ENCODE measurements at regions not wholly inside any gene's neighbourhood (a gene's known extent, or its start where the extent isn't known, plus 50 kb on each side); places are given as distances from the start of the nearest gene placed in this dataset.
"Not testable (repeated sequence)": the region's sequence is repeated elsewhere in the genome, so short reads cannot be mapped to it uniquely, and the experiment has no call there.

DNA sequence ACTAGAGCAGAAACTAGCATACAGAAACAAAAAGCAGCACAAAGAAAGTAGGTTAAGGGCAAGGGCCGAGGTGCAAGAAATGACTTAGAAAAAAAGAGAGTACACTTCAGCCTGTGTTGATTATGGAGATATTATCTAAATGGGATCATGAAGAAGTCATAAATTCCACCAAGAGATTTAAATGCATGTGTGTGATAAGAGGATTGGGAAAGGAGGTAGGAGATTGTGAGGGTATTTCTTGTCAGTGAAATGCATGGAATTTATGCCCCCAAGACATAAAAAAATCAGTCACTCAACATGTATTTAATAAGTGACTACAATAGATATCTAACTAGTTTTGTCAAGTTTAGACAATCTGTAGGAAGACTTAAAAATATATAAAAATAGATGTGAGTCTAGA is 976.2 kb upstream of the LRFN5 start:
- Histone ChIP-seq H3K36me3 (ENCODE audit: control insufficient read depth in 2 of 2, extremely low read depth in 1 of 2, insufficient read depth in 1 of 2, low read length in 1 of 2) (no peaks in the 10 kb centered on the region), H3K27ac (ENCODE audit: low read length) (no peak overlapping the region), H3K27me3 (replicated peaks in 1 of 2; ENCODE audit: control insufficient read depth in 2 of 2, extremely low read depth in 1 of 2, insufficient read depth in 2 of 2, low read length in 1 of 2) (no peaks in the 10 kb centered on the region), H3K4me3 (ENCODE audit: control insufficient read depth in 1 of 2, extremely low read depth in 1 of 2, low read length in 1 of 2) (no peak overlapping the region), H3K4me1 (ENCODE audit: control insufficient read depth in 1 of 2, extremely low read depth in 1 of 2, insufficient read depth in 2 of 2, low read length in 2 of 2) (no peaks in the 10 kb centered on the region), H3K9me3 (no peaks in the 10 kb centered on the region)
- no CpG with 5 or more reads among the region's 1 CpG for WGBS (ENCODE audit: insufficient coverage)
- CTCF ChIA-PET: no interaction called here
- Mint-ChIP-seq H3K4me3 (no peak overlapping the region), H3K4me1 (no peaks in the 10 kb centered on the region), H3K27ac (no peak overlapping the region), H3K9me3 (peaks cover 2 to 11% (median 6%) of the 10 kb centered on the region in 3 donors), H3K36me3 (no peaks in the 10 kb centered on the region), H3K27me3 (no peaks in the 10 kb centered on the region)
- DNase-seq (no peak), ATAC-seq (replicated peaks in 1 of 4) (no peak)
- POLR2A ChIA-PET: no interaction called here

DNA sequence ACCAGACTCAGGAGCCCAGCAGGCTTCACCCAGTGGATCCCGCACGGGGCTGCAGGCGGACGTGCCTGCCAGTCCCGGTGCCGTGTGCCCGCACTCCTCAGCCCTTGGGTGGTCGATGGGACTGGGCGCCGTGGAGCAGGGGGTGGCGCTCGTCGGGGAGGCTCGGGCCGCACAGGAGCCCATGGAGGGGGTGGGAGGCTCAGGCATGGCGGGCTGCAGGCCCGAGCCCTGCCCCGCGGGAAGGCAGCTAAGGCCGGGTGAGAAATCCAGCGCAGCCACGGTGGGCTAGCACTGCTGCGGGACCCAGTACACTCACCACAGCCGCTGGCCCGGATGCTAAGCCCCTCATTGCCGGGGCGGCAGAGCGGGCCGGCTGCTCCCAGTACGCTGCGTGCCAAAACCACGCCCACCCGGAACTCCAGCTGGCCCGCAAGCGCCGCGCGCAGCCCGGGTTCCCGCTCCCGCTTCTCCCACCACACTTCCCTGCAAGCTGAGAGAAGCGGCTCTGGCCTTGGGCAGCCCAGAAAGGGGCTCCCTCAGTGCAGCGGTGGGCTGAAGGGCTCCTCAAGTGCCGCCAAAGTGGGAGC is 977.0 kb upstream of the LRFN5 start:
- H3K27me3 Mint-ChIP-seq; DNase-seq; H3K4me3 ChIP-seq (ENCODE audit: control insufficient read depth in 1 of 2, extremely low read depth in 1 of 2, low read length in 1 of 2); H3K4me1 Mint-ChIP-seq; H3K27me3 ChIP-seq (replicated peaks in 1 of 2; ENCODE audit: control insufficient read depth in 2 of 2, extremely low read depth in 1 of 2, insufficient read depth in 2 of 2, low read length in 1 of 2); H3K27ac ChIP-seq (ENCODE audit: low read length); ATAC-seq (replicated peaks in 1 of 4); H3K4me1 ChIP-seq (ENCODE audit: control insufficient read depth in 1 of 2, extremely low read depth in 1 of 2, insufficient read depth in 2 of 2, low read length in 2 of 2); H3K36me3 Mint-ChIP-seq; POLR2A ChIA-PET; H3K36me3 ChIP-seq (ENCODE audit: control insufficient read depth in 2 of 2, extremely low read depth in 1 of 2, insufficient read depth in 1 of 2, low read length in 1 of 2); CTCF ChIA-PET; H3K4me3 Mint-ChIP-seq; H3K27ac Mint-ChIP-seq; H3K9me3 ChIP-seq; H3K9me3 Mint-ChIP-seq: not testable (repeated sequence)
- 97% methylated on average over 14 of the region's 44 CpGs for whole genome bisulfite sequencing (ENCODE audit: insufficient coverage)

DNA sequence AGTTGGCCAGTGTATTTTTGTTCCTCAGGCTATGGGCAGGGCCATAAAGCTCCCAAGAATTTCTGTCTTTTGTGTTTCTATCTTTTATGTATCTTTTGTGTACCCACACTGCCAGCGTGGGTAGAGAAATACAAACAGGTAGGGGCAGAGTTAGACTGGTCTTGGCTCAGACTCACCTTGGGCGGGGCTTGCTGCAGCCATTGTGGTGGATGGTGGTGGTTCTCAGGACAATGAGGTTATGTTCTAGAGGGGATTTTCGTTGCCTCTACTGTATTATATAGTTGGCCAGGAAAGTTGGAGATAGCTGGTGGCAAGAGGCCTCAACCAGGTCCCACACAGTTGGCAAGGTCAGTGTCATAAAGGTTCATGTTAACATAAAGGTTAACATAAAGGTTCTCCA is 977.5 kb upstream of the LRFN5 start:
- H3K9me3 ChIP-seq: no peaks in the 10 kb centered on the region
- Mint-ChIP-seq H3K9me3 (peaks cover 0 to 6% (median 5%) of the 10 kb centered on the region in 3 donors), H3K36me3 (no peaks in the 10 kb centered on the region), H3K27ac (no peak overlapping the region), H3K4me1 (no peaks in the 10 kb centered on the region), H3K27me3 (no peaks in the 10 kb centered on the region), H3K4me3 (no peak overlapping the region)
- H3K4me3 ChIP-seq (ENCODE audit: control insufficient read depth in 1 of 2, extremely low read depth in 1 of 2, low read length in 1 of 2): no peak overlapping the region
- ATAC-seq (replicated peaks in 1 of 4) (no peak), DNase-seq (no peak)
- H3K27me3 ChIP-seq (replicated peaks in 1 of 2; ENCODE audit: control insufficient read depth in 2 of 2, extremely low read depth in 1 of 2, insufficient read depth in 2 of 2, low read length in 1 of 2): no peaks in the 10 kb centered on the region
- no peak overlapping the region for H3K27ac ChIP-seq (ENCODE audit: low read length)
- ChIA-PET POLR2A (no interaction called here), CTCF (no interaction called here)
- whole genome bisulfite sequencing (ENCODE audit: insufficient coverage): 47% methylated on average over 3 of the region's 3 CpGs
- no peaks in the 10 kb centered on the region for H3K36me3 ChIP-seq (ENCODE audit: control insufficient read depth in 2 of 2, extremely low read depth in 1 of 2, insufficient read depth in 1 of 2, low read length in 1 of 2)
- H3K4me1 ChIP-seq (ENCODE audit: control insufficient read depth in 1 of 2, extremely low read depth in 1 of 2, insufficient read depth in 2 of 2, low read length in 2 of 2): no peaks in the 10 kb centered on the region

DNA sequence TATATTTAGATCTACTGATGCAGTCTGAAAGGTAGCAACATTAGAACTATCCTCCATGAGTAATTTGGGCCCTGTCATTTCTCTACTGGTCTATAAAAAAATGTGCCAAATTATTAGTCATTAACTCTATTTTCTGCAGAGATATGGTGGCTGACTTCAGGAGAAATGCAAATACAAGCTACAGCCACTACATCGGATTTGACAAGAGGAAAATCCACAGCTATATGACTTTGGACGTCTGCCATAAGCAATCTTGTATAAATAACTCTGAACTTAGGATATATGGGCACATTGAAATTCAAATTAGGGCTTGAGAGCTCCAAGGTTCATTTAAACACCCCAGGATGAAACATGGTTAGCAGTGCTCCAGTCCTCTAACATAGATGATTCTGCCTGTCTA is 983.0 kb upstream of the LRFN5 start:
- DNase-seq (no peak), ATAC-seq (replicated peaks in 1 of 4) (no peak)
- Mint-ChIP-seq H3K27ac (no peak overlapping the region), H3K4me1 (no peaks in the 10 kb centered on the region), H3K9me3 (peaks cover 0 to 7% (median 0%) of the 10 kb centered on the region in 3 donors), H3K27me3 (no peaks in the 10 kb centered on the region), H3K36me3 (no peaks in the 10 kb centered on the region), H3K4me3 (no peak overlapping the region)
- ChIA-PET CTCF (no interaction called here), POLR2A (no interaction called here)
- WGBS (ENCODE audit: insufficient coverage): no CpG with 5 or more reads among the region's 2 CpGs
- H3K9me3 ChIP-seq: no peaks in the 10 kb centered on the region
- no peaks in the 10 kb centered on the region for H3K36me3 ChIP-seq (ENCODE audit: control insufficient read depth in 2 of 2, extremely low read depth in 1 of 2, insufficient read depth in 1 of 2, low read length in 1 of 2)
- no peaks in the 10 kb centered on the region for H3K27me3 ChIP-seq (replicated peaks in 1 of 2; ENCODE audit: control insufficient read depth in 2 of 2, extremely low read depth in 1 of 2, insufficient read depth in 2 of 2, low read length in 1 of 2)
- no peak overlapping the region for H3K27ac ChIP-seq (ENCODE audit: low read length)
- no peak overlapping the region for H3K4me3 ChIP-seq (ENCODE audit: control insufficient read depth in 1 of 2, extremely low read depth in 1 of 2, low read length in 1 of 2)
- no peaks in the 10 kb centered on the region for H3K4me1 ChIP-seq (ENCODE audit: control insufficient read depth in 1 of 2, extremely low read depth in 1 of 2, insufficient read depth in 2 of 2, low read length in 2 of 2)

DNA sequence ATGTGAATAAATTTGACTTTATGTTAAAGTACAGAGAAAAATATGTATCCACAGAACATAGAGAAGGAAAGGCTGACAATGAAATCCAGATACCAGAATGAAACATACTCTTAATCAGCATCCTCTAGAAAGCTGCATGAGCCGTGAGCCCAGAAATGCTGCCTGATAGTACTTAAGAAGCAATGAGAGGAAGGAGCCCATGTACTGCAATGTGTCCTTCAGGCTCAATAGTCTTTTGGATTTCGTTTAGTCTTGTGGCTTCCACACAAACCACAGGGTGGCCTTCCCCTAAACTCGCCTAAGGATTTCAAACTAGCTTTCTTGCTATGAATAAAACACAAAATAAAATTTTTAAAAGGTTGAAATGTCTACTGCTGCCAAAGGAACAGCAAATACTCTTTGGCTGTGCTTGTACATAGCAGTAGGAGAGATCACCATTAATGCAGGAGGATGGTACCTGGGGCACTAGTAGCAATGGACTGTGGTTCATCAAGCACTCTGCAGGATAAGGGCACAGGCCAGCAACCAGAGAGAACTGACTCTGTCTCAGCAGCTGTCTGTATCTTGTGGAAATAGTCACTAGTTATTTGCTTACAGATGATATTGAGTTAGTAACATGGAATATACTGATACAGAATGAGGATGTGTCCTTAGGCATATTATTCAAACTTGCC is 988.3 kb upstream of the LRFN5 start:
- CTCF ChIA-PET: no interaction called here
- Histone ChIP-seq H3K9me3 (no peaks in the 10 kb centered on the region), H3K27ac (ENCODE audit: low read length) (no peak overlapping the region), H3K27me3 (replicated peaks in 1 of 2; ENCODE audit: control insufficient read depth in 2 of 2, extremely low read depth in 1 of 2, insufficient read depth in 2 of 2, low read length in 1 of 2) (no peaks in the 10 kb centered on the region), H3K4me1 (ENCODE audit: control insufficient read depth in 1 of 2, extremely low read depth in 1 of 2, insufficient read depth in 2 of 2, low read length in 2 of 2) (no peaks in the 10 kb centered on the region), H3K4me3 (ENCODE audit: control insufficient read depth in 1 of 2, extremely low read depth in 1 of 2, low read length in 1 of 2) (no peak overlapping the region), H3K36me3 (ENCODE audit: control insufficient read depth in 2 of 2, extremely low read depth in 1 of 2, insufficient read depth in 1 of 2, low read length in 1 of 2) (no peaks in the 10 kb centered on the region)
- POLR2A ChIA-PET: no interaction called here
- ATAC-seq (replicated peaks in 1 of 4) (no peak), DNase-seq (no peak)
- Mint-ChIP-seq H3K4me3 (no peak overlapping the region), H3K27me3 (no peaks in the 10 kb centered on the region), H3K4me1 (no peaks in the 10 kb centered on the region), H3K27ac (no peak overlapping the region), H3K9me3 (peaks cover 0 to 5% (median 3%) of the 10 kb centered on the region in 3 donors), H3K36me3 (no peaks in the 10 kb centered on the region)
- WGBS (ENCODE audit: insufficient coverage): no CpG with 5 or more reads among the region's 3 CpGs

DNA sequence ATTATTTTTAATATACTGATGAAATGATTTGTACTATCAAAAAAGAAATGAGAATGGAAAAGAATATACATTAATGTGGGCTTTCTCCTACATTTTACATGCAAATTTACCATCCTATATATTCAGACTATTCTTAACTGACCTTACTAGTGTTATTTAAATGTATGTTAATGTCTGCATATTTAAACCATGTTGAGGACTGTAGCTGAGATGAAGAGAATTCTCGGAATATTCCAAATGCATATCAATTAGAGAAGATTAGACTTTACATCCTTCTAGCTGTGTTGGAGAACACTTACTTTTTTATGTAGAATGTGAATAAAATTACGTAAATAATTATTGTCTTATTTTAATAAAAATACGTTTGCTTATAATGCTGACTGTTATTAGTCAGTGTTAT is 990.1 kb upstream of the LRFN5 start:
- DNase-seq: no peak
- no peak for ATAC-seq (replicated peaks in 1 of 4)
- H3K27me3 Mint-ChIP-seq: no peaks in the 10 kb centered on the region
- H3K4me1 ChIP-seq (ENCODE audit: control insufficient read depth in 1 of 2, extremely low read depth in 1 of 2, insufficient read depth in 2 of 2, low read length in 2 of 2): no peaks in the 10 kb centered on the region
- H3K27ac ChIP-seq (ENCODE audit: low read length): no peak overlapping the region
- no peak overlapping the region for H3K4me3 Mint-ChIP-seq
- H3K36me3 ChIP-seq (ENCODE audit: control insufficient read depth in 2 of 2, extremely low read depth in 1 of 2, insufficient read depth in 1 of 2, low read length in 1 of 2): no peaks in the 10 kb centered on the region
- H3K27ac Mint-ChIP-seq: no peak overlapping the region
- ChIA-PET POLR2A (no interaction called here), CTCF (no interaction called here)
- no peaks in the 10 kb centered on the region for H3K36me3 Mint-ChIP-seq
- H3K9me3 ChIP-seq: no peaks in the 10 kb centered on the region
- peaks cover 0 to 3% (median 3%) of the 10 kb centered on the region in 3 donors for H3K9me3 Mint-ChIP-seq
- no peaks in the 10 kb centered on the region for H3K27me3 ChIP-seq (replicated peaks in 1 of 2; ENCODE audit: control insufficient read depth in 2 of 2, extremely low read depth in 1 of 2, insufficient read depth in 2 of 2, low read length in 1 of 2)
- H3K4me1 Mint-ChIP-seq: no peaks in the 10 kb centered on the region
- no peak overlapping the region for H3K4me3 ChIP-seq (ENCODE audit: control insufficient read depth in 1 of 2, extremely low read depth in 1 of 2, low read length in 1 of 2)
- WGBS (ENCODE audit: insufficient coverage): no CpG with 5 or more reads among the region's 3 CpGs

DNA sequence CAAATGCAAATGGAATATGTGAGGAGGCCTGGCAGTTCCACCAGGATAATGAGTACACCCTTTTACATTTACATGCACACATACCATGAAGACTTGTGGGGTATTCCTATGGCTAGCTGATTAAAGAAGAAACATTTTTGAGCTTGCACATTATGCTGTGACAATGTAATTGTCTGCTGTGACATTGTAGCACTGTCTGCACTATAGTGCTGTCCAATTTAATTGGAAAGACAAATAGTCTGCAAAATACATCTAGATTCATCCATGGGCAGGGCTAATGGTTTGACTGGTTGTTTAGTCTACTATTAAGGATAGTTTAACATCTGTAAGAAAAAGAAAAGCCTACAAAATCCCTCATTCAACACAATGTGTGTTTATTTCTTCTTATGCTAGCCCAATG is 1005.6 kb upstream of the LRFN5 start:
- no peak overlapping the region for H3K27ac Mint-ChIP-seq
- Histone ChIP-seq H3K9me3 (no peaks in the 10 kb centered on the region), H3K27ac (ENCODE audit: low read length) (no peak overlapping the region), H3K4me3 (ENCODE audit: control insufficient read depth in 1 of 2, extremely low read depth in 1 of 2, low read length in 1 of 2) (no peak overlapping the region), H3K4me1 (ENCODE audit: control insufficient read depth in 1 of 2, extremely low read depth in 1 of 2, insufficient read depth in 2 of 2, low read length in 2 of 2) (no peaks in the 10 kb centered on the region), H3K27me3 (replicated peaks in 1 of 2; ENCODE audit: control insufficient read depth in 2 of 2, extremely low read depth in 1 of 2, insufficient read depth in 2 of 2, low read length in 1 of 2) (no peaks in the 10 kb centered on the region), H3K36me3 (ENCODE audit: control insufficient read depth in 2 of 2, extremely low read depth in 1 of 2, insufficient read depth in 1 of 2, low read length in 1 of 2) (no peaks in the 10 kb centered on the region)
- H3K4me1 Mint-ChIP-seq: no peaks in the 10 kb centered on the region
- ATAC-seq (replicated peaks in 1 of 4) (no peak), DNase-seq (no peak)
- no peak overlapping the region for H3K4me3 Mint-ChIP-seq
- H3K27me3 Mint-ChIP-seq: no peaks in the 10 kb centered on the region
- no peaks in the 10 kb centered on the region for H3K36me3 Mint-ChIP-seq
- ChIA-PET POLR2A (no interaction called here), CTCF (no interaction called here)
- H3K9me3 Mint-ChIP-seq: peaks cover 0 to 2% (median 0%) of the 10 kb centered on the region in 3 donors
